ENCODE measurements at regions not wholly inside any gene's neighbourhood (a gene's known extent, or its start where the extent isn't known, plus 50 kb on each side); places are given as distances from the start of the nearest gene placed in this dataset.
"Not testable (repeated sequence)": the region's sequence is repeated elsewhere in the genome, so short reads cannot be mapped to it uniquely, and the experiment has no call there.

DNA sequence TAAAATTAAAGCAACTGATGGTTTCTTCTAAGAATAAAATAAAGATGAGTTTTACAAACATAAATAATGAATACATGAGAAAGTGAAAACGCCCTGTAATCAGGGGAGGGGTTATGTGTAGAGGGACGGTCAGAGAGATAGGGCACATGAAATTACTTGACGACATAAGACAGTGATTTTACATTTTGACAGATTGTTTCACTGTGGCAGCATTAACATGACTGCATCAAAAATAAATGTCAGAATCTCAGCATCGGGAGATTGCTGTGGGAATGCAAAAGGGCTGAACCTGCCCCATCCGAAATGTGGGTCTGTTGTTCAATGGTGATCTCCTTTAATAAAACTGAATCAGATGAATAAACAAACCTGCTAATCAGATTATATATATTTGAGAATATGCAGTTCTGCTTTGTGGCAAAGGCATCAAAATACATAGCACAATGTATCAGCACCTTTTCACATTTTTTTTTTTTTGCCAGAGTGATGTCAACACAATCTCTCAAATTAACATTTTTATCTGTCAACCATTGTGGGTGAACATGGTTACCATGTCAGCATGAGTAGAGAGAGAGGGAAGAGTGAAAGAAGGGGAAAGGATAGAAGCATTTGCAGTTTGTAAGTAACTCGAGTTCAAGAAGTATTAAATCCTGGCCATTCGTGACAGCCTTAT lies 177.1 kb upstream of the MAN1A1 start:
- no peak for DNase-seq (ENCODE audit: low read depth in 1 of 2, low spot score in 1 of 2)

DNA sequence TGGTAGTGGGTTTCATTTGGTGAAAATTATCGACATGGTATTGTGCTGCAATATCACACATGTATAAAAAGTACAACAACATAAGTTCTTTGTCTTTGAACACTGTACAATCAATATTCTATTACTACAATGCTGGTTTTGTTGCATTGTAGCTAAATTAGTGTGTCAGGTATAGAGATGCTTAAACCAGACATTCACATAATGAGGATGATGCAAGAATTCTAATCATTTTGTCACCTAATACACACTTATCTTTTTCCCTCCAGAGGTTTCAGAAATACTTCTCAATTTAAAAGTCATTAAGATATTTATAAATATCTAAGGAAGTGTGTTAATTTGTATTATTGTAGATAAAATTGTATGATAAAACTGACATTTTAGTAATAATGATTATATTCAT lies 174.8 kb upstream of the MAN1A1 start:
- DNase-seq (ENCODE audit: low read depth in 1 of 2, low spot score in 1 of 2) = no peak

DNA sequence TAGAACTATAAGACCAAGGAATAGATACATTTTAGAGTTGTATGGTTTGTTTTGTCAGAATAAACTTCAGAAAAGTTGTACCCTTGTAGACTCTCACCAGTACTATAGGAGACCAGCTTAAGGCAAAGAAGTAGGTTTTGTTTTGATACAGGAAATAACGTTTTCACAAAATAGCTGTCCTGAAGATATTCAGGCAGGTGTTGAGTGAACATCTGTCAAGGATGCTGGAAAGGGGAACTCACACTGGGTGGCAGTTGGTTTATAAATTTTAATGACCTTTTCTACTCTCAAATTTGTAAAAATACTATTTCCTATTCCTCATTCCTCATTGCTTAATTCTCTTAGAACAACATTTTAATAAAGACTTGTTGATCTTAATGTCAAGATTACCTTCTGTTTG lies 174.0 kb upstream of the MAN1A1 start:
- DNase-seq (ENCODE audit: low read depth in 1 of 2, low spot score in 1 of 2) = no peak

DNA sequence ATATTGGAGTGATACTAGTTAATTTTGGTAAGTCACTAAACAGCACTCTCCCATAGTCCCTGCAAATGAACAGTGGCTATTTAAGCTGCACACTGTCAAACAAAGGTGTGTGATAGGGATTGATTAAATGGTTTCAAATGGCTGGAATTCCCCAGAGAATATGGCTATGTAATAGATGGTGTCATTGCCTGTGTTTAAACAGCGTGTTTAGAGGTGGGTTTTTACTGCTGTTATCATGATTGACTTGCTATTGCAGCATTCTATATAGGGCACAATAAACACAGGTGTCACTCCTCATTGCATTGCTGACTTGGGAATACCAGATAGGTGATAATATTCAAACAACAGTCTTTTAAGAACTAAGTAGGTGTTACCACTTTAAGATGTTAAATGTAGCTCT lies 171.7 kb upstream of the MAN1A1 start:
- no peak for DNase-seq (ENCODE audit: low read depth in 1 of 2, low spot score in 1 of 2)

DNA sequence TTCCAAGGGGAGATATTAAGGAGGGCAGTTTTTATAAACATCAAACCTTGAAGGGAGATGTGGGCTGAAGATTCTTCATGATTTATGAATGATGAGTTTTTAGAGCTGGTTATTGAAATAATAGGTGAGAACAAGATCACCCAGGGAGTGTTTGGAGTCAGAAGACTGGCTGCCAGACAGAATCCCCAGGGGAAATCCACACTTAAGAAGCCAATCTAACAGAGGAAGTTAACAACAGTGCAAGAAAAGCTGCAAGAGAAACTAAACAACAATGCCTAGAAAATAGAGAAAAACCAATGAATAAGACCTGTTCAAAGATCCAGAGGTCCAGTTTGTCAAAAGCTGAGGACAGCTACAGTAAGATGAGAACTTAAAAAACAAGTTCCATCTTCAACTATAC lies 167.9 kb upstream of the MAN1A1 start:
- DNase-seq (ENCODE audit: low read depth in 1 of 2, low spot score in 1 of 2) = no peak

DNA sequence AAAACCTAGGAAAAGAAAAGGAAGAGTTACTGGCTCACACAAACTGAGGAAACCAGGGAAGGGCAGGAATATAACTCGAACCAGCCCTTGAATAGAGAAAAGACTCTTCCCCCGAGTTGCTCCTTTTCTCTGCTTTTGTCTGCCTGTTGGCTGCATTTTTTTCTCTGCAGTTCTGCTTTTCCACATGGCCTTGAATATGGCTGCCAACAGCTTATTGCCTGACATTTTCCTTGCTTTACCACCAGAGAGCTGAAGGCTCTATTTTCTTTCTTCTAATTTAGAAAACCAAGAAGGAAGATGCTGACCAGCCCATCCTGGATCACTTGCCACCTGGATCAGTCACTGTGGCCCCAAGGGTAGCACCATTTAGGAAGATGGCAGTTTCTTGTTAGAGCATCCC lies 164.8 kb upstream of the MAN1A1 start:
- DNase-seq (ENCODE audit: low read depth in 1 of 2, low spot score in 1 of 2) = no peak

DNA sequence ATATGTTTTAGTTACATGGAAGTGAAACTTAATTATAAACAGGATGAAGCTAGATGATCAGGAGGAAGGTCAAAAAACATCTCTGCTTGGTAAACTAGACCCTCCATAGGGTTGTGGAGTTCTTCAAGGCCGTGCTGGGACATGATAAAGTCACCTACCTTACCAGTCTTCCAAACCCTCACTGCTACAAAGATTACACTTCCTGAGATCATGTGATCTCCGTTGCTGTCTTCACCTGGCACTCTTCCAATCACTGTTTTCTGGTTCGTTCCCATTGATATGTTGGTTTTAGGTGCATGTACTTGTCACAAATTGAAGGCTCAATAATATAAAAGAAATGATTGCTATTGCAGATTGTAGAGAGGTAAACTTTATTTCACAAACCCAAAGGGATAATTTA lies 161.5 kb upstream of the MAN1A1 start:
- DNase-seq (ENCODE audit: low read depth in 1 of 2, low spot score in 1 of 2) = no peak

DNA sequence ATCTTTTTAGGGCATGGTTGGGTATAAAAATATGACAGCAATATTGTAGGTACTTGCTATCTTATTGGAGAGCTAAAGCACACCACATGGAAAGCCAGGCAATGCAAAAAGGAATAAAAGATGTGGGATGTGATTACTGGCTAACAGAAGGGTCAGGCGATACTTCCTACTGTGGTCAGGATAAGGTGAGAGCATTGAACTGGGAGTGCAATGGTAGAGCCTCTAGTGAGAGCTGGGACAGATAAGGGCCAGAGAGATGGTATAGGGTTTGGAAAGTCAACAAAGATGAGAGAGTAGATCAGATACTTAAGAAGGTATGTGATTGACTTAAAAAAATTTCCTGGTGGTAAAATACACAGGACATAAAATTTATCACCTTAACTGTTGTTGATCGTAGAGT lies 160.7 kb upstream of the MAN1A1 start:
- DNase-seq (ENCODE audit: low read depth in 1 of 2, low spot score in 1 of 2) = no peak

DNA sequence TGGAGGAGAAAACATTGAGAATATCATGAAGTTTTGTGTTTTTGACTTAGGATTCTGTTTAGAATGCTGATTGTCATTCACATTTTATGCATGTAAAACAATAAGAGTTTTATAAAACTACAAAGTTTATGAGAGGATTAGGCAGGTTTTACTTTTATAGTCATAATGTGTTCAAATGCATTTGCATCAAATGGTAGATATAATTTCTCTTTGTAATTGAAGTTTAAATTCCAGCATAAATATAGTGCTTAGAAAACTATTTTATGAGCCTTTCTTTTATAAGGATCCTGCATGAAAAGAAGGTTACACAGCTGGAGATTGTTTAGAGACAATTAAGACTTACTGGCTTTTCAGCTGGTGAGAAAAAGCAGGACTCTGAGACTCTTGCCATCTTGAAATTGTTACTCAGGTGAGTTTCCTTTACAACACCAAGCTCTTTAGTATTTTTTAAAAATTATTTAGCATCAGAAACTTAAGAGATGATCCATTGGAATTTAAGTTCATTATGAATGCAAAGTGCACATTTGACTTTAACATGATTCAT lies 157.1 kb upstream of the MAN1A1 start:
- DNase-seq (ENCODE audit: low read depth in 1 of 2, low spot score in 1 of 2) = no peak

DNA sequence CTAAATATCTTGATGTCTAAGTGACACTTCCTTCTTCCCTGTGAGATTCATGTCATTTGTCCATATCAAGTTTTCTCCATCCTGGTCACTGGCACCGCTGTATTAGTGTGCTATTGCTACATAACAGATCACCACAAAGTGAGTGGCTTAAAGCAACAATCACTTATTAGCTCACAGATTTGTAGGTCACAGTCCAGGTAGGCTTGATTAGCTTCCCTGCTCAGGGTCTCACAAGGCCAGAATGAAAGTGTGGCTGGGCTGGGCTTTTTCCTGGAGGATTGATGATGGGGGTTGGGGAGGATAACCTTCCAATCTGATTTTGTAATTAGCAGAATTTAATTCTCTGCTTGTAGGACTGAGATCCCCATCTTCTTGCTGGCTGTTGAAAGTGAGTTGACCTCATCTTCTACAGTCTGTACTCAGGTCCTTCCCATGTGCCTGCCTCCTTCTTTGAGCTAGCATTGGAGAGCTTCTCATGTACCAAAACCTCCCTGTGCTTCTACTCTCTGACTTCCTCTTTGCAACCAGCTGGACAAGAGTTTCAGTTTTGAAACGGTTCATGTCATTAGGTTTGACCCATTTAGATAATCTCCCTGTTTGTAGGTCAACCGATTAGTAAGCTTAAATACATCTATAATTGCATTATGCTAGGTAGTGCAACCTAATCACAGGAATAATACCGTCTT lies 152.4 kb upstream of the MAN1A1 start:
- DNase-seq (ENCODE audit: low read depth in 1 of 2, low spot score in 1 of 2) = no peak

DNA sequence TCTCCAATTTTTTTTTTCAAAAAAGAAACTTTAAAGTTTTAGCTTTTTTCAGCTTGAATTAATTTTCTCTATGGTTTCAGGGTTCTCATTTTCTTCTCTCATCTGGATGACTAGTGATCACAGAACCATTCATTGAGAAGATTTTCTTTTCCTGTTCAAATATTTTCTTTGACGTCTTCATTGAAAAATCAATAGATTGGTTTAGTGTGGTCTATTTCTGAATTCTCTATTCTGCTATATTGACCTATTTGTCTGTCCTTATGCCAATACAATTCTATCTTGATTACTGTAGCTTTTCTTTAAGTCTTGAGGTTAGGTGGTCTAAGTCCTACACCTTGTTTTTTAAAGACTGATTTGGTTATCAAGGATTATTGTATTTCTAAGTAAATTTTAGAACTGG lies 150.2 kb upstream of the MAN1A1 start:
- DNase-seq (ENCODE audit: low read depth in 1 of 2, low spot score in 1 of 2) = no peak

DNA sequence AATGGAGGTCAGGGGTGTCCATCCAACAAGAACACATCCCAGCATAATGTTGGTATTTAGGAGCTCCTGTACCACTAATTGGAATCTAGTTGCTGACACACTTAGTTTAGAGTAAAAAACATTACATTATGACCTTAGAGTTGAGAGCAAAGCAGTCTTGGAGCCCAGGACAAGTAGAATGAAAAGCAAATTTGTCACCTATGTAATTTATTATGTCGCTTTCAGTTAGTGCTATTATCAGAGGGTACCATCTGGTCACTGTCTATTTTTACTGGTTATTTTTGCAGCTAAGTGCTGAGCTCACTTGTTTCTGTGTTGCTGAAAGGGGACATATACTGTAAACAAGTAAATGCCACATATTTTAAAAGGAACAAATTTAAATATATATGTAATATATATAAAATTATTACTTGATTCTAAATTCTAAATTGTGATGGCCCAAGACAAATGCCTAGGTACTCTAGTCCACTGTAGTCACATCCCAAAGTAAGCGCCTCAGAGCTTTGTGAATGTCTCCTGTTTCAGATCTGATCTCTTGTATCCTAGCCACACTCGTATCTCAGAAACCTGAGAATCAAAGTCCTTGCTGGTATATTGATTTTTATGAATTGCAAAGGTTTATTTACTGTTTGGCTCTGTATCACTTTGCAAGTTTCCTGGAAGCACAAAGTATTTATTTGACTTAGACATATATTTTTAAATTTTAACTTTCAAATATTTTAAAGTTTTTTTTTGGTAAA lies 148.6 kb upstream of the MAN1A1 start:
- no peak for DNase-seq (ENCODE audit: low read depth in 1 of 2, low spot score in 1 of 2)

DNA sequence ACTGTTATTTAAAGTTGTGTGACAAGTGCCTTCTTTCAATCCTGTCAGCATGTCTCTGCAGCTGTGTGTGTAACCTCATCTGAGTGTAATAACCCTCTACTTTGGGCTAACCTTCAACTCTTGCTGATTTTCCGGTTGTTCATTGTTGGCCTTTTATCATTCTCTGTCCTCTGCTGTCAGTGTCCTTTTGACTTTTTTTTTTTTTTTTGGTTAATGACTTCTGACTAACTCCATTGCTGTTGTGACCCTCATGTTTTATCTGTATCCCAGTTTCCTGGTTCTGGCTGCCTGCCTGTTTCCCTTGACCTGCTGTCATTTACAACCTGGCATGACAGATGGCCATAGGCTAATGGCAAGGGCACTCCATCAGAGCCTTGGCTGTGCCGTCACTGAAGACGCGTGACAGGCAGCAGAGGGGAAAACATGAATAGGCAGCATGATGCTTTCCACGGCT lies 145.7 kb upstream of the MAN1A1 start:
- no peak for DNase-seq (ENCODE audit: low read depth in 1 of 2, low spot score in 1 of 2)

DNA sequence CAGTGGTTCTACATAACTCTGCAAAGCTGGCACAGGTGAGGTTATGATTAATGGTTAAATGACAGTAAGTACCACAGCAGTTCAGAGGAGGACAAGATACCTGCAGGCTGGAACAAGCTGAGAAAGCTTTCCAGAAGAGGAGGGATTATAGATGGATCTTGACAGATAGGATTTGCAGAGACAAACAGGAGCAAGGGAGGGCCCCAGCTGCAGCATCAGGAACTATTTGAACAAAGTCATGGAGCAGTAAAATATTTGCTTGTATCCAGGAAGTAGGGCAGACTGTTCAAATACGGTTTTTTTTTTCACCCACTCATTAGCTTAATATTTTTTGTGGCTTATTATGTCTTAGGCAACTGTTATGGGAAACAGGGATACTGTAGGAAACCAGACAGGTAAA lies 144.4 kb upstream of the MAN1A1 start:
- DNase-seq (ENCODE audit: low read depth in 1 of 2, low spot score in 1 of 2) = no peak

DNA sequence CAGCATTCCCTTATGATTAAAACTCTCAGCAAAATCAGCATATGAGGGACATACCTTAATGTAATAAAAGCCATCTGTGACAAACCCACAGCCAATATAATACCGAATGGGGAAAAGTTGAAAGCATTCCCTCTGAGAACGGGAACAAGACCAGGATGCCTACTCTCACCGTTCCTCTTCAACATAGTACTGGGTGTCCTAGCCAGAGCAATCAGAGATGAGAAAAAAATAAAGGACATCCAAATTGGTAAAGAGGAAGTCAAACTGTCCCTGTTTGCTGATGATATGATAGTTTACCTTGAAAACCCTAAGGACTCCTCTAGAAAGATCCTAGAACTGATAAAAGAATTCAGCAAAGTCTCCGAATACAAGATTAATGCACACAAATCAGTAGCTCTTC lies 141.6 kb upstream of the MAN1A1 start:
- DNase-seq (ENCODE audit: low read depth in 1 of 2, low spot score in 1 of 2) = not testable (repeated sequence)

DNA sequence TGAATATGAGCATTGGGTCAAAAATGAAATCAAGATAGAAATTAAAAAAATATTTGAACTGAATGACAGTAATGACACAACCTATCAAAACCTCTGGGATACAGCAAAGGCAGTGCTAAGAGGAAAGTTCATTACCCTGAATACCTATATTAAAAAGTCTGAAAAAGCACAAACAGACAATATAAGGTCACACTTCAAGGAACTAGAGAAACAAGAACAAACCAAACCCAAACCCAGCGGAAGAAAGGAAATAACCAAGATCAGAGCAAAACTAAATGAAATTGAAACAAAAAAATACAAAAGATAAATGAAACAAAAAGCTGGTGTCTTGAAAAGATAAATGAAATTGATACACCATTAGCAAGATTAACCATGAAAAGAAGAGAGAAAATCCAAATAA lies 140.5 kb upstream of the MAN1A1 start:
- not testable (repeated sequence) for DNase-seq (ENCODE audit: low read depth in 1 of 2, low spot score in 1 of 2)

DNA sequence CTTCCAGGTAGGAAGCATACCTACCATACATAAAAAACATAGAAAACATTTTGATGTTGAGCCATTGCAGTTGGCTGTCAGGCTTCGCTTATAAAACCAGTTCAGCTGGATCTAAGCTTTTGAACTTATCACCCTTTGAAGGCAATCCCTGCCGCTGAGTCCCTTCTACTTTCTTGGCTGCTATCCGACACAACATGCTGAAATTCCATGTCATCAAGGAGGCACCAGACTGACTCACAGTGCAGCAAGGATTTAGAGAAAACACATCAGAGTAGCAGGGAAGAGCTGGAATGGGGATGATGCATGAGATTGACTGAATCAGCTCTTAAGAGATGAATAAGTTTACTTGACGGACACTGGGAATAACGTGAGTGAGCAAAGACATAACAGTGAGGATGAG lies 135.0 kb upstream of the MAN1A1 start:
- DNase-seq (ENCODE audit: low read depth in 1 of 2, low spot score in 1 of 2) = no peak

DNA sequence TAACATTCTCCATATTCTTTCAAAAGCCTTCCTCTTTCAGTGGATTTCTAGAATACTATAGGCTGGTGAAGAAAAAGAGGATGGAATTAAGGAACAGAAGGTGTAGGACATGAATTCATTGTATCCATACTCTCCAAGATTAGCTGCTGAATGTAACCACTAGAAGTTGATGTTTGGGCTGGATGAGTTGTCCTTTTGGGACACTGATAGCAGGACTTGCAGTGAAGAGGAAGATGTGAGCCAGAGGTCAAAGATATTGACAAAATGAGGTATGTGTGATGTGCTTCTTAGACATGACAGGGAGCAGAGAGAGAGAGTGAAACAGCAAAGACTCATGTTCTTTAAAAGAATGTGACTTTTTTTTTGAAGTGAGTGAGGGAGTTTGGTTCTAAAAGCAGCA lies 134.3 kb upstream of the MAN1A1 start:
- no peak for DNase-seq (ENCODE audit: low read depth in 1 of 2, low spot score in 1 of 2)

DNA sequence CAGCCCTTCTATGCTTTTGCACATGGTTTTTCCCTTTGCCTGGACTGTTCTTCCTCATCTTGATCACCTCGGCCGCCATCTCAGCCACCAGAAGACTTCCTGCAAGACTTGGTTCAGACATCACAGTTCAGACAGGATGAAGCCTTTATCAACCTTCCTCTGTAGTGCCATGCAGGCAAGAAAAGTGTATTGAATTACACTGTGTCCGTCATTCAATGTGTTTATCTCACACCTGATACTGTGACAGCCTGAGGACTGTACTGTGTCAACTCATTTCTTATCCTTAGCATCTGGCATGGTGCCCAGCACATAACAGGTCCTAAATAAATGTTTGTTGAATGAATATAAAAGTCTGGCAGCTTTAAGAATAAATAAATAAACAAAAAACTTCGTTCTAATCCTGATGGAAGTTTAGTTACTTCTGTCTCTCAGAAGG lies 133.3 kb upstream of the MAN1A1 start:
- no peak for DNase-seq (ENCODE audit: low read depth in 1 of 2, low spot score in 1 of 2)

DNA sequence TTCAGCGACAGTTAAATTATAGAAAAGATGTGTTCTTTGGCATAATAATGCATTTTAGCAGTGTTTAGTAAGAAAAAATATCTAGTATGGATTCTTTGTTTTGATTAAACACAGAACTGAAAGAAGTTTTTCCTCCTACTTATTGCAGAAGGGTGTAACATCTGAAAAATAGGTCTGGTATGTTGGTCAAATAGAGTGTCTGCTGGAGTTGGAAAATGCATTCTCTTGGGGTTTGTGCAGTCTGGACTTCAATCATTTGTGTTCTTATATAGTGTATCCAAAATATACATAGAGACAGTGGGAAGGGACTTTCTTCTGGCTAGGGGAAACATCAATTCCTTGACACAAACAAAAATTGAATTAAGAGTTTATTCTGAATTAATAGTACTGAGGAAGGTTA lies 132.4 kb upstream of the MAN1A1 start:
- DNase-seq (ENCODE audit: low read depth in 1 of 2, low spot score in 1 of 2) = no peak

DNA sequence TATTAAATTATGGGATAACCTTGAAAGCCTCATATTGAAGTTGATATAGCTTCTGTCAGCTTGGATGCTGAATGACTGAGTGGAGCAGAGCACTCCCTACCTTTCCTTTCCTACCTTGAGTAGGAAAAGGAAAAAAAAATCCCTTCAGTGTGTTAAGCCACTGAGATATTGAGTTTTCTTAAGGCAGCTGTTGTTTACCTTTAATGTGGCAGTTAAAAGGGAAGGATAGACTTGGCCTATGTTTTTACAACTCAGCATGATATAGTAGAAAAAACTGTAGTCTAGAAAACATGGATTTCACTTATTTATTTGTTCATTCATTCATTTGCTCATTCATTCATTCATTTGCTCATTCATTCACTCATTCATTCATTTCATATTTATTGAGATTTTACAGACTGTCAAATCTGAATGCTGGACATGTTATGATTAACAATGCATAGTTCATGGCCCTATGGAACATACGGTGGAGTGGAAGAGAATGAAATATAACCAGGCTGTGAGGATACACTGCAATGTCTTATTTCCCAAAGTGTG lies 131.5 kb upstream of the MAN1A1 start:
- DNase-seq (ENCODE audit: low read depth in 1 of 2, low spot score in 1 of 2) = no peak

Measured in activated CD4-positive, alpha-beta T cell treated with anti-CD3 and anti-CD28 coated beads, Interleukin-2, amount 50 U/mL, for 24 hours (primary cell).